ENCODE measurements at regions not wholly inside any gene's neighbourhood (a gene's known extent, or its start where the extent isn't known, plus 50 kb on each side); places are given as distances from the start of the nearest gene placed in this dataset.

- DNase-seq (ENCODE audit: low read depth in 2 of 2) = peak; percentile 14 to 26
Observed at GRCh38 chr16:66315210-66315825, 51.2 kb upstream of the CDH5 start.

DNA sequence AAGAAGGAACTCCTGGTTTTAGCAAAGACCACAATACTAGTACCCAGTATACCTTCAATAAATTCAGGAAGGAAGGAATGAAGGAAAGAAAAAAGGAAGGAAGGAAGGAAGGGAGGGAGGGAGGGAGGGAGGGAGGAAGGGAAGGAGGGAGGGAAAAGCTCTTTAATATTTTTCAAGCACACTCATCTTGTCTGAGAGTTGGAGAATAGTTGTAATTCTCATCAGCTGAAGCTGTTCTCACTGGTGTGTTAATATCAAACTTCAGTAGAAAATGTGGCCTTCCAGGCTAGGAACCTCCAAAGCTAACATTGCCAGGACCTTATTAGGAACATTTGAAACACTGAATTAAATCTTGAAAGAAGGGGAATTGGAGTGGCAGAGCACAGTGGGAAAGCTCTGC is 55.2 kb upstream of the CDH5 start:
- no peak for DNase-seq (ENCODE audit: low read depth in 2 of 2)

DNA sequence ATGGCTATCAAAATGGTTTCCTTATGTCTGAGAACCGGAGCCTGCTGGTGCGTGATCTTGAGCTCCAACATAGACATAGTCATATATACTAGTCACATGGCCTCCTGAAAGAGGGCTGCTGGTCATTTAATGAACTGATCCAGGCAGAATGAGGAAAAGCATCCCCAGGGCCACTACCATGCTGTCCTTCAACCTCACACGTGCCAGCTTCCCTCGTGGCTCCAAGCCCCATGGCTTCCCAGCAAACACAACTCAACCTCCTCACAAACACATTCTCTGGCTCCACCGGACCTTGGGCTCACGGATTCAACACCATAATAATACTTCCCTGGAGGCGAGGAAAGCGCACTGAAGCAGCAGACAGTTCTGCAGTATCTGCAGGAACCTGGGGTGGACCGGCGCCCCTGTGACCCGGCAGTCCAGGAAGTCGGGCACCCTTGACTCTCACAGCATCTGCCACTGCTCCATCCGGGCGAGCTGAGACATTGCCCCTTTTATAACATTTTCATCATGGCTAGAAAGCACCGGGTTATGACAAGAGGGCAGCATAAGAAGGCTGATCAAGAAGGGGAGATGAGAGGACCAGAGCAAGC is 57.2 kb upstream of the CDH5 start:
- DNase-seq (ENCODE audit: low read depth in 2 of 2) = no peak

- DNase-seq (ENCODE audit: low read depth in 2 of 2) = no peak
Observed at GRCh38 chr16:66308096-66308495, 58.4 kb upstream of the CDH5 start.

GRCh38 chr16:66306366-66307150 is 59.9 kb upstream of the CDH5 start:
- DNase-seq (ENCODE audit: low read depth in 2 of 2) = no peak

- DNase-seq (ENCODE audit: low read depth in 2 of 2) = no peak
Observed at GRCh38 chr16:66304961-66305360, 61.5 kb upstream of the CDH5 start.

DNA sequence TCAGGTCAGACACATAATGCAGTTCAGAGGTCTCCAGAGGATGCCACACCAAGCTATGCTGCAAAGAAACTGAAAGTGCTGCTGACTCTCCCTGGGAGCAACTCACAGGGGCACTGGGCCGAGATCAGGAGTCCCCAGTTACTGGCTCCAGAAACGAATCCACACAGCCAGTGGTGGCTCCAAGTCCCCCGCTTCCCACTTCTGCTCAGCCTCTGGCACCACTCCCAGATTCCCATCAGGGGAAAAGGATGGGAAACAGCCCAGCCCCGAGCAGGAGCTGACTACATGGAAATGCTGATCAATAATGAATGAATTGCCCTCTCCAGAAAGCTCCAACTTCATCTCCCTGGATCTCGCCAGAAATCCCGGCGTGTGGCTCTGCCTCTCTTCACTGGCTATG is 62.3 kb upstream of the CDH5 start:
- no peak for DNase-seq (ENCODE audit: low read depth in 2 of 2)

- DNase-seq (ENCODE audit: low read depth in 2 of 2) = no peak
Observed at GRCh38 chr16:66300501-66300900, 66.0 kb upstream of the CDH5 start.

- no peak for DNase-seq (ENCODE audit: low read depth in 2 of 2)
Observed at GRCh38 chr16:66300037-66300436, 66.5 kb upstream of the CDH5 start.

DNA sequence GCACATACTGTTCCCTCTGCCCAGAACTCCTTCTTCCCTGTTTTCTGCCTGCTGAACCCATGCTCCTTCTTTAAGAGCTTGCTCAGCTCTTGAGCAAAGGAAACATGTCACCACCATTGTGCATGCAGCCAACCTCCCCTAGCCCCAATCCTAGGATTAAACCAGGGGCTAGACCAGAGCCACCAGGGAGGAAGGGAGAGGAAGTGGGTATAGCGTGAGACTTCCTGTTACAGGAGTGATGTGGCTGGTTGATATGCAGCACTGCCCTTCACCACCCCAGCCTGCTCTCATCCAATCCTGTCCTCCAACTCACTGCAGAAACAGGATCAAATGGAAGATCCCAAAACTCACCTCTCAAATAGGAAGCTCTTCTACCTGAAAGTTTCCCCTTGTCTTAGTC is 67.1 kb upstream of the CDH5 start:
- no peak for DNase-seq (ENCODE audit: low read depth in 2 of 2)

DNA sequence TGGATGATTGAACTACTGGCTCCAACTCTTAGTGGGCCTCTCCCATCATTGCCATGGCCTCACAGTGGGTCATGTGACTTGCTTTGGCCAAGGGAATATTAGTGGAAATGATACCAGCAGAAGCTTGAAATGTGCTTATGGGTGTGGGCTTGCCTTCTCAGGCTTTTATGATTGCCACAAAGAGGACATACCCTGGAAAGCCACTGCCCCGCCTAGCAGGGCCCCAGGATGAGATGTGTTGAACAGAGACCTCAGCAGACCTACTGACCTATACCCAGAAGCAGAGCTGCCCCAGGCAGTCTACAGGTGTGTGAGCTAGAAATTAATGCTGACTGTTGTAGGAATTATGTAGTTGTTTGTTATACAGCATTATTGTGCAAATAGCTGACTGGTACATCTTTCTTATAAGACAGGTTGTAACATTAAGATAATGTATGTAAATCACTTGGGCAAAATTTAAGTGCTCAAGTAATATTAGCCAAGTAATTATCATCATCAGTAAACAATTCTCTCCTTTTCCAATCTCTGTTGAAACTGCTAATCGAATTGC is 67.8 kb upstream of the CDH5 start:
- DNase-seq (ENCODE audit: low read depth in 2 of 2) = no peak

GRCh38 chr16:66298006-66298405 is 68.5 kb upstream of the CDH5 start:
- no peak for DNase-seq (ENCODE audit: low read depth in 2 of 2)

DNA sequence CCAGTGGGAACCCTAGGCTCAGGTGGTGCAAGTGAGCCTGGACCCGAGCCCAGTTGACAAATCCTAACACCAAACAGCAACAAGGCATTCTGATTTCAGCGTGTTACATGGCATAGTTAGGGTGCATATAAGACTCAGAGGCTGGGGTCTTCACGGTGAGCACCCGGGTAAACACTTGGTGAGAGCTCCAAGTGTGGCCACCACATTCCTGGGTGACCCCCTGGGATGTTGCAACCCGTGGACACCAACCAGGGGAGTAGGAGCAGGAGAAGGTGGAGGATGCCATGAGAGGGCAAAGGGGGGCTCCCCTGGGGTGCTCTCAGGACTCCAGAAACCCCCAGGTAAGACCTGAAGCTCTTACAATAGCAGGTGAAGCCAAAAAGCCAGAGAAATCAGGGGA is 69.9 kb upstream of the CDH5 start:
- DNase-seq (ENCODE audit: low read depth in 2 of 2) = no peak

- no peak for DNase-seq (ENCODE audit: low read depth in 2 of 2)
Observed at GRCh38 chr16:66295761-66296546, 70.5 kb upstream of the CDH5 start.

DNA sequence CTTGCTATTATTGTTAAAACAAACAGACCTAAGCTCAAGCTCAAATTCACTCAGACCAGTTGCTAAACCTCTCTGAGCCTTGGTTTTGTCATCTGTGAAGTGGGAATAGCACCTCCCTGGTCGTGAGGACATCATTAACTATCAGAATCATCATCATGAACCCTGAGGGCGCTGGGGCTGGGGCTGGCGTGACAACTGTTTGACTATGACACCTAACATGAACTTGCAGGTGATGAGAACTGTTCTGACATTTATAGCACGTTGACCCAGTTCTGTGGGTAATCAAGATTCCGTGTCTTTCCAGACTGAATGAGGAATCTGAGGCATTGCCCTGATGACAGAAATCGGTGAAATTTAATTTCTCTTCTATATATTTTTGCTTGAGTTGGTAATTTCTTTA is 71.3 kb upstream of the CDH5 start:
- DNase-seq (ENCODE audit: low read depth in 2 of 2) = no peak

DNA sequence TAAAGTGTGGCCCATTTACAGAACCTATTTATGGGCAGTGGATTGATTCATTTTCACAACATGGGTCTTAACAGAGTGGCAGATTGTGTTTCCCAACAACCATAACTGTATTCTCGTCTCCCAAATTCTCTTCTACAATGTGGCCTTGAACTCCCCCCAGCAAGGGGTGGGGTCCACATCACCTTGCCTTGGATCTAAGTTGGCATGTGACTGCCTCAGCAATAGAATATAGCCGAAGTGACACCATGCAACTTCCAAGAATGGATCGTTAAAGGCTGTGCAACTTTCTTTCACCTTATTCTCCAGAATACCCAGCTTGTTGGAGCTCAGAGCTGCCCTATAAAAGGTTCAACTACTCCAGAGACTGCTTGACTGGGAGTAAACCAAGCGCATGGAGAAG is 72.0 kb upstream of the CDH5 start:
- no peak for DNase-seq (ENCODE audit: low read depth in 2 of 2)

GRCh38 chr16:66293932-66294331 is 72.6 kb upstream of the CDH5 start:
- DNase-seq (ENCODE audit: low read depth in 2 of 2) = no peak

GRCh38 chr16:66293207-66293735 is 73.2 kb upstream of the CDH5 start:
- DNase-seq (ENCODE audit: low read depth in 2 of 2) = no peak

DNA sequence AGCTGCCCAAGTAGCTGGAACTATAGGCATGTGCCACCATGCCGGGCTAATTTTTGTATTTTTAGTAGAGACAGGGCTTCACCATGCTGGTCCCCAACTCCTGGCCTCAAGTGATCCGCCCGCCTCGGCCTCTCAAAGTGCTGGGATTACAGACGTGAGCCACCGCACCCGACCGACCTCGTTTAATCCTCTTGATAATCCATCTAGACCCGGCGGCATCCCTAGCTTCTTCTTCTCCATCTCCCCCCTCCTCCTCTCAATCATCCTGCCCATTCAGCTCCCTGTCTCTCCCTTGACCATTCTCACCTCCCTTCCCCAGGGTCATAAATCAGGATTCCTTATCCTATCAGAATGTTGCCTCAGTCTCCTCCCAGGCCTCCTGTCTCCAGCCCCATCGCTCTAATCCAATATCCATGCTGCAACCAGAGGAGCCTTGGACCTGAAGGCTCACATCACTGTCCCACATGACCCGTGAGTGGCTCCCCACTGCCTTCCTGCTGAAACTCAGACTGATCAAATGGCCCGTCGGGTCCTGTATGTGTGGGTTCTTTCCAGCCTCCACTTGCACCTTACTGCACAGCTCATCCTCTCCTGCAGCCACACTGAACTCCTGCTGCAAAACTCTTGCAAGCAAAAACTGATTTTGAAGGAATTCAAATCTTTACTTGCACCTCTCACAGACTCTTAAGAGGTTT is 74.1 kb upstream of the CDH5 start:
- no peak for DNase-seq (ENCODE audit: low read depth in 2 of 2)

DNA sequence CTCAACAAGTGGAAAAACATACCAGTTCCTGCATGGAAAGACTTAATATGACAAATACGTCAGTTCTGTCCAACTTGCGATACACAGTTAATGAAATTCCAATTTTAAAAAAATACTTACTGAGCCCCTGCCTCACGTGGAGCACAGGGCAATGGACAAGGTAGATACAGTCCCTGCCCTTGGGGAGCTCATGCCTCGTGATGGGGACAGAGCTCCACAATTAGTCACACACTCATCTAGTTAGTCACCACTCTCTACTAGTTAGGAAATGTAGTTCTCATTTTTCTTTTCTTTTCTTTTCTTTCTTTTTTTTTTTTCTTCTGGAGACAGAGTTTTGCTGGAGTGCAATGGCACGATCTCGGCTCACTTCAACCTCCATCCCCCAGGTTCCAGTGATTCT is 74.7 kb upstream of the CDH5 start:
- DNase-seq (ENCODE audit: low read depth in 2 of 2) = no peak

DNA sequence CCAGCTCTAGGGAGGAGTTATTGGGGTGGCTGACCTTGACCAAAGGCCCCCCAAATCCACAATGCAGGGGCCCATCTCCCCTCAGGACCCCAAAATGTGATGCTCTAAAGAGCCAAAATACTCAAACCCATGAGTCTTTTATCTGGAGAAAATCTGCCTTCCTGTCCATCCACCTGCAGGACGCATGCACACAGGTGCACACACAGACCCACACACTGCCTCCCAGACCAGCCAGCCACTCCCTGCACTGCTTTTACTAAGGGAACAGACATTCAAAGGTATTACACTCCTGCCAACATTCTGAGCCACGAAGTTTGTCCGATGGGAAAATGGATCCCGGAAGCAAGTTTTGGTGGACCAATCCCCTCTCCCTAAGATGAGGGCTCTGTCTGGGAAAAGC is 76.1 kb upstream of the CDH5 start:
- no peak for DNase-seq (ENCODE audit: low read depth in 2 of 2)

Measured in stimulated activated CD4-positive, alpha-beta T cell treated with anti-CD3 and anti-CD28 coated beads, Interleukin-1b, Interleukin-23, amount 100 ng/mL, for 1 hour (primary cell).